NCI-H1092 (cell line): ENCODE measurements at regions not wholly inside any gene's neighbourhood (a gene's known extent, or its start where the extent isn't known, plus 50 kb on each side); places are given as distances from the start of the nearest gene placed in this dataset.
"Not testable (repeated sequence)": the region's sequence is repeated elsewhere in the genome, so short reads cannot be mapped to it uniquely, and the experiment has no call there.

Experiments
- DNase-seq: peaks from one replicate; lab custom pipeline; 2025; lab: John Stamatoyannopoulos, UW

DNA sequence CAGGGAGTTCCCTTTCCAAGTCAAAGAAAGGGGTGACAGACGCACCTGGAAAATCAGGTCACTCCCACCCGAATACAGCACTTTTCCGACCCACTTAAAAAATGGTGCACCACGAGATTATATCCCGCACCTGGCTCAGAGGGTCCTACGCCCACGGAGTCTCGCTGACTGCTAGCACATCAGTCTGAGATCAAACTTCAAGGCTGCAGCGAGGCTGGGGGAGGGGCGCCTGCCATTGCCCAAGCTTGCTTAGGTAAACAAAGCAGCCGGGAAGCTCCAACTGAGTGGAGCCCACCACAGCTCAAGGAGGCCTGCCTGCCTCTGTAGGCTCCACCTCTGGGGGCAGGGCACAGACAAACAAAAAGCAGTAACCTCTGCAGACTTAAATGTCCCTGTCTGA is 277.8 kb upstream of the ARHGAP42 start:
- not testable (repeated sequence) for DNase-seq

DNA sequence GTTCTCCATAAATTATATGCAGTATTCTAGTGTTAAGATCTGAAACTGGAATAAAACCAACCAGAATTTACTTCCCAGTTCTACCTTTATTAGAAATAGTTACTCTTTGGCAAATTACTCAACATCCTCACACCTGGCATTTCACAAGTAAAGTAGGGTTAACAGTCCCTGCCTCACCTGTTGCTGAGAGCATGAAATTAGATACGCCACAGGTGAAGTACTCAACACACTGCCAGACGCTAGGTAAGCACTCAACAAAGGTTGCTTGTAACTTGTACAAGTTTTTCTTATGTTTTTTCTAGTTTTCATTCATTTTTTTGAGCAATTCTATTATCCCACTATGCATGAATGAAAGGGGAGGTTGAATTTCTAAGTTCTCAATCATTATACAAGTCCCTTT is 267.6 kb upstream of the ARHGAP42 start:
- no peak for DNase-seq

DNA sequence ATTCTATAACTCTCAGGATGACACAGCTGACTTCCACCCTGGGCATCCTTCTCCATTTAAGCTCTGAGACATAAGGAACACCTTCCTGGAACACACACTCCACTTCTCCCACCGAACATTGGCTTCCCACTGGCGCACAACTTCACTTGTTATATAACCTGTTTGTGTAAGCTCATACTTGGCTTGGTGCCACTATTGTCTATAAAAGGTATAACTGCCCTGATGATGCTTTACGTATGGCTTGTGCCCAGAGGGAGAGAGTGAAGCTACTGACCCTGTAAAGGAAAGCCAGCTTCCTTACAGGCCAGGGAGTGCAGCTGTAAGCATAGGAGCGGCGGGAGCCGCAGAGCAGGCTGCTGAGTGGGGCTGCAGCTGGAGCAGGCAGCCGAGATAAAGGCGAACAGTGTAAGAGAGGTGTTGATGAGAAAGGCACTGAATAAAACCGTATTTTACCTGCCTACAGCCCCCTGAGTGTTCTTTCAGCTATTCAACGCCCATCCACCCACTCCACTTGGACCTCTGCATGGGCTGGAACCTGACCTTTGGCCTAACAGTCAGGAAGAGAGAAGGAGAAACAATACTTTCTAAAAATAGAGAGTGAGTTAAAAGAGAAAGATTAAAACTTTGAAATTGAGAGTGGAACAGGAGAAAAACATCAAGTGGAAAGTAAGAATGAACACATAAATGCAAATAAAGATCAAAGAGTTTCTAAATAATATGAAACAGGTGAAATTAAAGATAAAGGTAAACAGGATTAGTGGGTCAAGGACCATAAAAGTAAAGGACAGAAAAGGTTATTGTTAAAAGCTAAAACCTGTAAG is 252.1 kb upstream of the ARHGAP42 start:
- DNase-seq = no peak

DNA sequence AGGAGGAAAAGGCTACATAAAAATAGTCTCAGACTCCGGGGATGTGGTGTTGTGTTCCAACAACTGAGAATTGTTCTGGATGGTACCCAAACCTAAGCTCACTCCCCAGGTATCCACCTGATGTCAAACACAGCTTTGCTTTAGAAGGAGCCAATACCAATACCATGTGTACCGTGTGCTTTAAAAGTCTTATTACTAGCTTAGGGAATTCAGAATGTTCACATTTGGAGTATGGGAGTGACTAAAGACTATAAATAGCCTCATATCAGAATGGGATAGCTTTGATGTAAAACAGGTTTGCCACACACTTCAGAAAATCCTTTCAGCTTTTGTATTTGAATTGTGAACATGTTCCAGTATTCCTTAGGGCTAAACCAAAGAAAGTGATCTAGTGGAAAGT is 248.7 kb upstream of the ARHGAP42 start:
- no peak for DNase-seq

DNA sequence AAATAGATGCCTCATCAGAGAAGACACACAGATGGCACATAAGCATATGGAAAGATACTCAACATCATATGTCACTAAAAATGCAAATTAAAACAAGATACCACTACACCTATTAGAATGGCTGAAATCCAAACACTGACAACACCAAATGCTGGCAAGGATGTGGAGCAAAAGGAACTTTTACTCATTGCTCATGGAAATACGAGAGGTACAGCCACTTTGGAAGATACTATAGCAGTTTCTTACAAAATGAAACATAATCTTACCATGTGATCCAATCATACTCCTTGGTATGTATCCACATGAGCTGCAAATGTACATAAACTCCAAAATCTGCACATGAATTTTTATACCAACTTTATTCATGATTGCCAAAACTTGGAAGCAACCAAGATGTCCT is 246.0 kb upstream of the ARHGAP42 start:
- no peak for DNase-seq

- no peak for DNase-seq
These were observed 245.1 kb upstream of the ARHGAP42 start for GRCh38 chr11:100442017-100442416.

DNA sequence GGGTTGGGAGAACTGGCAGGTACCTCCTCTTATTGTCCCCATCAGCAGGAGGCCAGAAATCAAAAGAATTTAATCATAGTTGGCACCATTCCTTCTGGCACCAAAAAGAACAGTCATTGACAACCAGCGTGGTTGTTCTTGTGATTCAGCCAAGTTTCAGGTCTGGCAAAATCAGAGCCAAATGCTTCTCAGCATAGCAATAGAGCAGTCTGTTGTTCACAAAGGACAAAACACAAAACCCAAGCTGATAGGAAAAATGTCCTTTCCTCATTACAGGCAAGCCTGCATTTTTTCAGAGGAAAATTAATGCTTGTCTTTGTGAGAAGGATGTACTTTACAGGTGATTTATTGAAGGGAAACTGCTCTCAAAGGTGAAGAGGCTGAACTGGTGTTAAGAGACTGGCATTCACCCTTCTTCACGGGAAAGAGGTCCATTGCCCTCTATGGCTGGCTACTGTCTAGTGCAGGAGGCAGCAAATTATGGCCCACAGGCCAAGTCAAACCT is 241.8 kb upstream of the ARHGAP42 start:
- DNase-seq = peak; percentile 38

DNA sequence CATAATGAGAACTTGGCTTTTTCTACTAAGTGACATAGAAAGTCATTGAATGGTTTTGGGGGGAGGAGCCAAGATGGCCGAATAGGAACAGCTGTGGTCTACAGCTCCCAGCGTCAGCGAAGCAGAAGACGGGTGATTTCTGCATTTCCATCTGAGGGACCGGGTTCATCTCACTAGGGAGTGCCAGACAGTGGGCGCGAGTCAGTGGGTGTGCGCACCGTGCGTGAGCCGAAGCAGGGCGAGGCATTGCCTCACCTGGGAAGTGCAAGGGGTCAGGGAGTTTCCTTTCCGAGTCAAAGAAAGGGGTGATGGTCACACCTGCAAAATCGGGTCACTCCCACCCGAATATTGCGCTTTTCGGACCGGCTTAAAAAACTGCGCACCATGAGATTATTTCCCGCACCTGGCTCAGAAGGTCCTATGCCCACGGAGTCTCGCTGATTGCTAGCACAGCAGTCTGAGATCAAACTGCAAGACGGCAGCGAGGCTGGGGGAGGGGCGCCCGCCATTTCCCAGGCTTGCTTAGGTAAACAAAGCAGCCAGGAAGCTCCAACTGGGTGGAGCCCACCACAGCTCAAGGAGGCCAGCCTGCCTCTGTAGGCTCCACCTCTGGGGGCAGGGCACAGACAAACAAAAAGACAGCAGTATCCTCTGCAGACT is 235.2 kb upstream of the ARHGAP42 start:
- not testable (repeated sequence) for DNase-seq

GRCh38 chr11:100459811-100460210 is 227.3 kb upstream of the ARHGAP42 start:
- DNase-seq = no peak

DNA sequence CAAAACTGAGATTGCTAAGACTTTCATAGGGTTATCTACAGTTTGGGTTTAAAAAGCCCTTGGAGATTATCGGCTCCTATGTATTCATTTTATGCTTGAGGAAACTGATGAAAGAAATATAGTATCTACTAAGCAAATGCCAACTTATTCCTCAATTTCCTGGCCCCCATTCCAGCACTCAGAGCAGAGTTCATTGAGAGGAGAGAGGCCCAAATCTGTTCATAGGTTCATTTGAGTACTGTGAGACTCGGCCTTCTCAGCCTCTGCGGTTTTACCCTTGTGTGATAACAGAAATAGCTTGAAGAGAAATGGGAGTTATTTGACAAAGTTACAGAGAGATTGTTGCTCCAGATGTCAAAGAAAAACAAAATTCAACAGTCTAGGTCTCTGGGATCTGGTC is 226.7 kb upstream of the ARHGAP42 start:
- no peak for DNase-seq

DNA sequence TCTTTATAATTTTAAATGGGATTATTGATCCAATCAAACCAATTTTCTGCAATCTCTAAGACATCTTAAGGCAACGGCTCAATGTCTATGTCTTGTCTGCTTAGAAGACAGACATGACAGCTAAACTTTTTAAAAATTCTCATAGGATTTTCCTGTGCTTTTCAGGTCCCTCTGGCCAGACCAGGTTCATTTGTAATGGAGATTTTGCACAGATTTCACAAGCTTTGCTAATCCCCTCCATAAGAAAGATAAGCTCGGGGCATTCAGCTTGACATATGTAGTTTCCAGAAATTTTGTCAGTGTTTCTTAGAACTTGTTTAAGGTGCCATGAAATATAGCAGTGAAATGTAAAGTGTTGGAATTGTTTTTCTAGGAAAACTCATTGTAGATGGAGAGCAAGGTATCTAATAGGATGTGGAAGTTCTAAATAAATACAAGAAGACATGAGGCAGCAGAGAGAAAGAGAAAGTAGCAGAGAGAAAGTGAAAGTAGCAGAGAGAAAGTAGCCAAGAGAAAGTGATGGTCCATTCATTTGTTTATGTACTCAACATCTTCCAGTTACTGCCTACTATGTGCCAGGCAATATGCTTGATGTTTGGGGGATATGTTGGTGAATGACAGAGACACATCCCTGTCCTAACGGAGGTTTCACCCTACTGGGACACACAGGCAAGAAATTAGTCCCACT is 219.1 kb upstream of the ARHGAP42 start:
- no peak for DNase-seq

DNA sequence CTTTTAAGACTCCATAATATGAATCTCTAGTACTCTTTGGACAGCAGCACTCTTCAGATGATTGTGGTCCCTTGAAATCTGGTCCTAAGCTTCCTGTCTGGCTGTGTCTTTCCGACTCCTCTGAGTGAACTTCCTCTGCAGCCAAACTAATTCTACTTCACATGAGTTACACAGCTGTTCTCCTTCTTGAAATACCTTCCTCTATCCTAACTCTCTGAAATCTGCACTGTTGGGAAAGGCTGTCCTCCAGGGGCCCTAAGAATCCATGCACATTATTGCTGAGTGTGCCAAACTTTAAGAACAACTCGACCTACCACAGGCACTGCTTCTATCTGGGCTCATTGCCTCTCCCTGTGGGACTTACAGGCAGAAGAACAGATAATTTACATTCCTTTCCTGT is 217.3 kb upstream of the ARHGAP42 start:
- DNase-seq = no peak

DNA sequence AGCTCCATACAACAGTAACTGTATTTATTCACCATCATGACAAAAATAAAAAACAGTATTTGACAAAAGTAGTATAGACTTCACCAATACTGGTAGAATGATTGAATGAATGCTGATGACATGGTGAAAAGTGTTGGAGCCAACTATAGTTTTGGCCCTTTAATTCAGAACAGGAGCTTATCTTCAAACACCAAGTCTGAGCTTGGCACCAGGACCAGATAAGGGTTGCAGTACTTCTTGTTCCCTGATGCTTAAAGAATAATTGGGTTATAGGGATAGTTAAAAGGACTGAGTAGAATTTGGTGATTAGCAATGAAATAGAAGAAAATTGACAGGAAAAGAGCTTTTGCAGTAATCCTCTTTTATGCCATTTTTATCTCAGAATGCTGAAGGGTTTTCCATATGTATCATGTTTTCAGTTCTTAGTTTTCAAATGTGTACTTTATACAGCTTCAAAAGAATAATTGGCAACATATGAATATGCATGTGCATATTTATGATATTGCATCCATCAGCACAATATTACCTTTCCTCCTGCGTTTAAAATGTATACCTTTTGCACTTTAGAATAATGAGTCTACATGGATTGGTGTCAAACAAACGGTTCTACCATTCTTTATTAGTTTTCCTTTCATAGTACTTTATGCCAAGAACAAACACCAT is 214.2 kb upstream of the ARHGAP42 start:
- DNase-seq = no peak

- no peak for DNase-seq
These were observed 213.7 kb upstream of the ARHGAP42 start for GRCh38 chr11:100473390-100473740.

GRCh38 chr11:100484948-100485347 is 202.1 kb upstream of the ARHGAP42 start:
- no peak for DNase-seq

DNA sequence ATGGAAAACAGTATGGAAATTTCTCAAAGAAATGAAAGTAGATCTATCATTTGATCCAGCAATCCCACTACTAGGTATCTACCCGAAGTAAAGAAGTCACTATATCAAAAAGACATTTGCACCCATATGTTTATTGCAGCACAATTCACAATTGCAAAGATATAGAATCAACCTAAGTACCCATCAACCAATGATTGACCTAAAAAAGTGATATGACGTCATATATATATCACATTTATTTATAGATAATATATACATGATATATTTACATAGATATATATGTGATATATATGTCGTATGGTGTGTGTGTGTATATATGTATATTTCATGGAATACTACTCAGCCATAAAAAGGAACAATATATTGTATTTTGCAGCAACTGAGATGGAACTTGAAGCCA is 188.3 kb upstream of the ARHGAP42 start:
- DNase-seq = no peak

DNA sequence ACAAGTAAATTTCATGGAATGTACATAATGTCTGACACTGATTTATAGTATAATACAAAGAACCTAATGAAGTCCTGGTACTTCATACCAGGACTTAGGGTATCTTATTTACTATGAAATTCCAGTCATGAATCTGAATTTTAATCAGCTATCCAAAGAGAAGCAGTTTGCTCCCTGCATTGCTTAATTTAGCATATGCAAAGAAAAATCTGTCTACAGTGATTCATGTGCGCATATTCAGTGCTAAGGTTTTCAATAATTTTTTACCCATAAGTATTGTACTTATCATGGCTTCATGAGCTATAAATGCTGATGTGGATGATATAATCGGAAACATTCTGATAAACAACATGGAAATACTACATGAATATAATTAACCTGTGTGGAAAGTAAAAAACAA is 185.6 kb upstream of the ARHGAP42 start:
- no peak for DNase-seq

DNA sequence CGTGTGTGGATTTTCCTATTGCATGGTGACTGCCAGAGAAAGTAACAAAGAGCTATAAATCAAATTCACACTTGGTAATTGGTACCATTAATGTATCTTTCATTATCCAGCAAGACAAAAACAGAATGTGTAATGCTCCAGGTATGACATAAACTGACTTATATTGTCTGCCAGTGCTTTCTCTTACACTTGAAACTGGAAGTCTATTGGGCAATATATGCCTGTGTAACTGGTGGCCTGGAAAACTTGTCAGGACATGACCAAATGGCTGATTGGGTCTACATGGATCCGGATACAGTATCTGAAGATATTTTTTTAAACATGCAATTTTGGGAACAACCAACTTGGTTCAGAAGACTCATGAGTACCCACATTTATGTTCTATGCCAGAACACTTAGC is 174.6 kb upstream of the ARHGAP42 start:
- no peak for DNase-seq

DNA sequence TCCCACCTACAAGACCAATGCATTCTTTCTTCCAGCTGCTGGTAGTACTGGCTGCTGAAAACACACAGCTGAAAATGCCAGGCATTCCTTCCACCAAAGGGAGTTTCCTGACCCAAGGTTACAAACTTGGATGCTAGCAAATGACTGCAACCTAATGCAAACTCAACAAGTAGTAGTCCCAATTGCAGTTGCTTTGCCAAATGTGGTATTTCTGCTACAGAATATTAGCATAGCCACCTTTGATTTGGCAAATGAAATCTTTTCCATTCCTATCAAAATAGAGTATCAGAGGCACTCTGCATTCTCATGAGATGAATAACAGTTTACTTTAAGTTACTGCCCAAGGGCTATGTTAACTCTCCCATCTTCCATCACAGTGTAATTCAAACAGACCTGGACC is 172.0 kb upstream of the ARHGAP42 start:
- no peak for DNase-seq

- no peak for DNase-seq
These were observed 161.9 kb upstream of the ARHGAP42 start for GRCh38 chr11:100525197-100525596.

- no peak for DNase-seq
These were observed 161.5 kb upstream of the ARHGAP42 start for GRCh38 chr11:100525635-100526034.

DNA sequence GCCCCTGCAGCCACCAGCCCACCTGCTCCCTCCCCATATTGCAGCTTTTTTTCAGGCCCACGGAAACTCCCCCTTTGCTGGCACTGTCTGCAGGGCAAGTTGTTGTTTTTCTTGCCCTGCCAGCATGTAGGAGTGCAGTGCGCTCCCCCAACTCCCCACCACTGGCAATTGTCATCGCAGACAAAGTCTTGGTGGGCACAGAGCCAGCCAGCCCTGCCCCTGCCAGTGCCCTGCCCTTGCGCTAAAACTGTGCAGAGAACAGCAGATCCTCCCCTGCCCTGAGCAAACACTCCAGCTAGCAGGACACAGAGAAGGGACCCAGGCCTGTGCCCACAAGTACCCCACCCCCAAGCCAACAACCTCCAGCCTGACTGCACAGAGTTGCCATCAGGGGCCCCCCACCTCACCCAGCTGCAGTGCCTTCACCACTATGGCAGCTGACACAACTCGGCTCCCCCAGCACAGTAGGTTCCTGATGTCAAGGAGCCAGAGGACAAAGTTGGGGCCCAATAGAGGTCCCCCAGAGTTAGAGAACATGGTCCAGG is 158.1 kb upstream of the ARHGAP42 start:
- DNase-seq = no peak
